HepG2 (cell line): ENCODE measurements at regions not wholly inside any gene's neighbourhood (a gene's known extent, or its start where the extent isn't known, plus 50 kb on each side); places are given as distances from the start of the nearest gene placed in this dataset.

Experiments
- ATAC-seq: fragments of 200-7000 bp; cut with Tn5 transposase; 3 replicates; pipeline ENCODE4 v1.9.1; 2020; ENCODE audit warnings: mild to moderate bottlenecking, moderate library complexity
- BruUV-seq: library from RNA; stranded (reverse); fragments of 400-500 nt; replicated peaks from 2 replicates; lab custom pipeline; 2021; lab: Mats Ljungman, UMichigan
- CTCF ChIA-PET: fragments of 300-600 bp; formaldehyde crosslinking; extraction: SDS; loops from one replicate; lab custom pipeline; 2021; ENCODE audit warnings: low total read pairs, inconsistent platforms, low intra/inter-chr PET ratio; lab: Yijun Ruan, JAX
- POLR2A ChIA-PET: fragments of 350-600 bp; sonication (Branson Sonifier 250); formaldehyde crosslinking; loops from one replicate; lab custom pipeline; 2020; ENCODE audit warnings: antibody characterized with exemption, inconsistent platforms; lab: Yijun Ruan, JAX
- DNase-seq: peaks from one replicate; pipeline ENCODE4 v3.0.0-alpha.2; 2015; ENCODE audit warnings: low spot score
- FAIRE-seq: peaks from 3 replicates; lab custom pipeline; 2011; peaks lifted over from hg19 to GRCh38; lab: Jason Lieb, UNC
- H2AFZ ChIP-seq: one replicate; pipeline ENCODE4 v1.6.1; 2011; ENCODE audit warnings: low read length, inconsistent platforms
- H3K27ac ChIP-seq: fragments of 300-600 bp; 3 replicates; pipeline ENCODE4 v1.8.0; 2011; ENCODE audit warnings: mixed run types, mild to moderate bottlenecking, mixed read lengths, low read length, inconsistent platforms; ENCODE audit not compliant: insufficient read depth; ENCODE audit errors: extremely low read length
- H3K27me3 ChIP-seq, 2 experiments: fragments of 200-600 bp in 1 of 2; 2 replicates in 1 of 2; 3 replicates in 1 of 2; pipeline versions ENCODE4 v1.6.0 to v1.8.0; 2011; ENCODE audit warnings: low read length in 2 of 2, mild to moderate bottlenecking in 2 of 2, moderate library complexity in 2 of 2, inconsistent platforms in 1 of 2; ENCODE audit not compliant: insufficient read depth in 2 of 2, control insufficient read depth in 1 of 2
- H3K36me3 ChIP-seq, 2 experiments: fragments of 200-600 bp in 1 of 2; replicated peaks in 1 of 2; 2 replicates in 1 of 2; 3 replicates in 1 of 2; pipeline versions ENCODE4 v1.5.1 to v1.8.0; 2011; ENCODE audit warnings: low read length in 2 of 2, inconsistent platforms in 1 of 2; ENCODE audit not compliant: insufficient read depth in 2 of 2, control insufficient read depth in 1 of 2
- H3K4me1 ChIP-seq: 2 replicates; pipeline ENCODE4 v1.5.1; 2012; ENCODE audit warnings: low read length, inconsistent platforms; ENCODE audit not compliant: insufficient read depth
- H3K4me2 ChIP-seq: 2 replicates; pipeline ENCODE4 v1.6.0; 2011; ENCODE audit warnings: low read depth, low read length, inconsistent platforms
- H3K4me3 ChIP-seq, 3 experiments: fragments of 200-600 bp in 1 of 3; sonication (generic), shearing (Covaris generic) in 1 of 3; replicated peaks in 1 of 3; 2 replicates each; pipeline ENCODE4 v1.5.1; 2011 to 2016; ENCODE audit warnings: low read length in 3 of 3, inconsistent platforms in 2 of 3, low read depth in 2 of 3, mild to moderate bottlenecking in 2 of 3, control low read depth in 1 of 3, mixed read lengths in 1 of 3; ENCODE audit not compliant: insufficient read depth in 1 of 3
- H3K79me2 ChIP-seq: one replicate; pipeline ENCODE4 v1.6.1; 2011; ENCODE audit warnings: low read length, inconsistent platforms; ENCODE audit not compliant: insufficient read depth
- H3K9ac ChIP-seq: 2 replicates; pipeline ENCODE4 v1.6.0; 2011; ENCODE audit warnings: mild to moderate bottlenecking, low read depth, low read length, inconsistent platforms; ENCODE audit not compliant: insufficient read depth
- H3K9me3 ChIP-seq: 2 replicates; pipeline ENCODE4 v1.5.1; 2012; ENCODE audit warnings: mild to moderate bottlenecking, low read length
- H4K20me1 ChIP-seq: 2 replicates; pipeline ENCODE4 v1.6.0; 2011; ENCODE audit warnings: inconsistent platforms, mild to moderate bottlenecking, low read length, moderate library complexity; ENCODE audit not compliant: insufficient read depth
- CHD4 ChIP-seq: fragments of 200-600 bp; sonication (generic); IDR thresholded peaks from 2 replicates; pipeline ENCODE4 v1.7.0; 2017; ENCODE audit warnings: mild to moderate bottlenecking, low read length, borderline replicate concordance
- DDIT3 ChIP-seq: sonication (generic); formaldehyde crosslinking; IDR thresholded peaks from 2 replicates; pipeline ENCODE4 v1.4.0; 2020; ENCODE audit warnings: mild to moderate bottlenecking, missing genetic modification reagents
- ELF1 ChIP-seq: sonication (generic); formaldehyde crosslinking; IDR thresholded peaks from 2 replicates; pipeline ENCODE4 v1.4.0; 2020; ENCODE audit warnings: missing genetic modification reagents
- GATAD2A ChIP-seq: IDR thresholded peaks from 2 replicates; pipeline ENCODE4 v1.6.1; 2016
- KDM5B ChIP-seq: sonication (generic); formaldehyde crosslinking; IDR thresholded peaks from 2 replicates; pipeline ENCODE4 v1.4.0; 2020; ENCODE audit warnings: missing genetic modification reagents, mild to moderate bottlenecking, borderline replicate concordance
- KLF12 ChIP-seq: sonication (generic); formaldehyde crosslinking; IDR thresholded peaks from 2 replicates; pipeline ENCODE4 v1.4.0; 2020; ENCODE audit warnings: missing genetic modification reagents, borderline replicate concordance
- MED1 ChIP-seq: sonication (generic); formaldehyde crosslinking; IDR thresholded peaks from 2 replicates; pipeline ENCODE4 v1.4.0; 2020; ENCODE audit warnings: missing genetic modification reagents
- MYC ChIP-seq: sonication (generic); formaldehyde crosslinking; IDR thresholded peaks from 2 replicates; pipeline ENCODE4 v1.9.0; 2021; ENCODE audit warnings: missing genetic modification reagents, borderline replicate concordance
- NCOA1 ChIP-seq: sonication (generic); formaldehyde crosslinking; IDR thresholded peaks from 2 replicates; pipeline ENCODE4 v1.9.0; 2021; ENCODE audit warnings: missing genetic modification reagents
- NCOR1 ChIP-seq: fragments of 200-600 bp; sonication (generic); IDR thresholded peaks from 2 replicates; pipeline ENCODE4 v1.7.0; 2017; ENCODE audit warnings: antibody characterized with exemption, low read length, borderline replicate concordance
- NFYC ChIP-seq: IDR thresholded peaks from 2 replicates; pipeline ENCODE4 v1.6.1; 2016; ENCODE audit warnings: missing genetic modification reagents, missing compliant biosample characterization
- TCF7 ChIP-seq: sonication (generic); IDR thresholded peaks from 2 replicates; pipeline ENCODE4 v1.6.1; 2016; ENCODE audit warnings: antibody characterized with exemption, low read depth
- ZMYM4 ChIP-seq: sonication (generic); formaldehyde crosslinking; IDR thresholded peaks from 2 replicates; pipeline ENCODE4 v1.8.1; 2023; ENCODE audit warnings: mild to moderate bottlenecking, missing genetic modification reagents
- ZNF572 ChIP-seq: sonication (generic); formaldehyde crosslinking; IDR thresholded peaks from 2 replicates; pipeline ENCODE4 v1.5.1; 2020; ENCODE audit warnings: mild to moderate bottlenecking, missing genetic modification reagents
- ZNF577 ChIP-seq: sonication (generic); formaldehyde crosslinking; IDR thresholded peaks from 2 replicates; pipeline ENCODE4 v1.4.0; 2020; ENCODE audit warnings: mild to moderate bottlenecking, low read depth, missing genetic modification reagents, borderline replicate concordance
- ZSCAN22 ChIP-seq: sonication (generic); formaldehyde crosslinking; IDR thresholded peaks from 2 replicates; pipeline ENCODE4 v1.4.0; 2020; ENCODE audit warnings: mild to moderate bottlenecking, missing genetic modification reagents
- WGBS: methylation state at CpG from one replicate; pipeline ENCODE4 v1.1.6; 2017; ENCODE audit warnings: low lambda C conversion rate; 5-methylcytosine and 5-hydroxymethylcytosine counted together
- in situ Hi-C: cut with HindIII; loops from 2 replicates; pipeline ENCODE4 v1.10.0; 2017; ENCODE audit warnings: low pct_unique_long_range_greater_than_20kb; ENCODE audit not compliant: extremely low pct_ligation_motif_present
- intact Hi-C: fragments of 100-400 bp; cut with micrococcal nuclease; formaldehyde crosslinking; loops from one replicate; pipeline ENCODE4 v1.10.0; 2022; ENCODE audit not compliant: unreplicated experiment
- TF ChIP-seq, protein P1 (sequence below): sonication (generic); formaldehyde crosslinking; conservative IDR thresholded peaks from 2 replicates; pipeline ENCODE4 v1.4.0; 2020; ENCODE audit warnings: missing genetic modification reagents
- TF ChIP-seq, protein P2 (sequence below): IDR thresholded peaks from 2 replicates; pipeline ENCODE4 v1.6.1; 2016
- TF ChIP-seq, protein P3 (sequence below): sonication (generic); formaldehyde crosslinking; IDR thresholded peaks from 2 replicates; pipeline ENCODE4 v1.5.0; 2020; ENCODE audit warnings: missing genetic modification reagents

- TF ChIP-seq NCOR1, result no peak
- no peak for TF ChIP-seq TCF7
- TF ChIP-seq KLF12 (CRISPR knock-in tag), result no peak
These were observed 770.5 kb downstream of the USP25 start (continued) for GRCh38 chr21:16500271-16500670.

DNA sequence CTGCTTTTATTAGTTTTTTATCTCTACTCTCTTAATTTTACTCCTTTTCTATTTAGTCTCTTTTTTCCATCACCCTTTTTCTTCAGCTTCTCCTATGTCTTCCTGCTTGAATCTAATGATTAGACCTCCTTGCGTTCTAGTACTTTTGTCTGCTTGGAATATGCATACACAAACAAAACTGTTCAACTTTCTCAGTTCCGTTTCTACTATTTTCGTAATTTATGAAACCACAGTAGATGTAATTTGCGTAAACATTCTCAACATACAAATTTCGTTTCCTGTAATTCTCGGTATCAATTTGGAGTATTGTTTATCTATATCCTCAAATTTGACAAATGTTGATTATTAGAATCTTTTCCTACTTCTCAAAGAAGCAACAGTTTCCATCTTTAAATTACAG, 772.5 kb downstream of the USP25 start:
- H3K27ac ChIP-seq, result no peak overlapping the region
- H2AFZ ChIP-seq, result no peak overlapping the region
- BruUV-seq, result no TSS peak
- no peaks in the 10 kb centered on the region for H3K36me3 ChIP-seq
- DNase-seq (no peak), FAIRE-seq (no peak), ATAC-seq (no peak)
- H3K4me3 ChIP-seq, result no peak overlapping the region
- no peaks in the 10 kb centered on the region for H3K4me1 ChIP-seq
- H3K9me3 ChIP-seq, result no peaks in the 10 kb centered on the region
- no peak overlapping the region for H3K9ac ChIP-seq
- ChIA-PET CTCF (no interaction called here), POLR2A (no interaction called here)
- 25% methylated on average over 6 of the region's 6 CpGs for WGBS
- H3K27me3 ChIP-seq, result no peaks in the 10 kb centered on the region
- in situ Hi-C loops (no loop called here), intact Hi-C loops (no loop called here)
- H4K20me1 ChIP-seq, result no peaks in the 10 kb centered on the region
- no peak overlapping the region for H3K4me2 ChIP-seq
- TF ChIP-seq GATAD2A (CRISPR knock-in tag) (no peak), CHD4 (no peak), ZMYM4 (CRISPR knock-in tag) (no peak), ZSCAN22 (CRISPR knock-in tag) (no peak), NFYC (CRISPR knock-in tag) (no peak), ELF1 (CRISPR knock-in tag) (no peak), KDM5B (CRISPR knock-in tag) (no peak), ZNF572 (no peak), DDIT3 (no peak), MYC (CRISPR knock-in tag) (no peak), NCOA1 (CRISPR knock-in tag) (no peak), ZNF577 (CRISPR knock-in tag) (no peak), MED1 (CRISPR knock-in tag) (no peak)
- TF ChIP-seq, protein P1, sequence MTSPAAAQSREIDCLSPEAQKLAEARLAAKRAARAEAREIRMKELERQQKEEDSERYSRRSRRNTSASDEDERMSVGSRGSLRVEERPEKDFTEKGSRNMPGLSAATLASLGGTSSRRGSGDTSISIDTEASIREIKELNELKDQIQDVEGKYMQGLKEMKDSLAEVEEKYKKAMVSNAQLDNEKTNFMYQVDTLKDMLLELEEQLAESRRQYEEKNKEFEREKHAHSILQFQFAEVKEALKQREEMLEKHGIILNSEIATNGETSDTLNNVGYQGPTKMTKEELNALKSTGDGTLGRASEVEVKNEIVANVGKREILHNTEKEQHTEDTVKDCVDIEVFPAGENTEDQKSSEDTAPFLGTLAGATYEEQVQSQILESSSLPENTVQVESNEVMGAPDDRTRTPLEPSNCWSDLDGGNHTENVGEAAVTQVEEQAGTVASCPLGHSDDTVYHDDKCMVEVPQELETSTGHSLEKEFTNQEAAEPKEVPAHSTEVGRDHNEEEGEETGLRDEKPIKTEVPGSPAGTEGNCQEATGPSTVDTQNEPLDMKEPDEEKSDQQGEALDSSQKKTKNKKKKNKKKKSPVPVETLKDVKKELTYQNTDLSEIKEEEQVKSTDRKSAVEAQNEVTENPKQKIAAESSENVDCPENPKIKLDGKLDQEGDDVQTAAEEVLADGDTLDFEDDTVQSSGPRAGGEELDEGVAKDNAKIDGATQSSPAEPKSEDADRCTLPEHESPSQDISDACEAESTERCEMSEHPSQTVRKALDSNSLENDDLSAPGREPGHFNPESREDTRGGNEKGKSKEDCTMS, result no peak
- TF ChIP-seq, protein P2, sequence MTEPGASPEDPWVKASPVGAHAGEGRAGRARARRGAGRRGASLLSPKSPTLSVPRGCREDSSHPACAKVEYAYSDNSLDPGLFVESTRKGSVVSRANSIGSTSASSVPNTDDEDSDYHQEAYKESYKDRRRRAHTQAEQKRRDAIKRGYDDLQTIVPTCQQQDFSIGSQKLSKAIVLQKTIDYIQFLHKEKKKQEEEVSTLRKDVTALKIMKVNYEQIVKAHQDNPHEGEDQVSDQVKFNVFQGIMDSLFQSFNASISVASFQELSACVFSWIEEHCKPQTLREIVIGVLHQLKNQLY, result no peak
- TF ChIP-seq, protein P3, sequence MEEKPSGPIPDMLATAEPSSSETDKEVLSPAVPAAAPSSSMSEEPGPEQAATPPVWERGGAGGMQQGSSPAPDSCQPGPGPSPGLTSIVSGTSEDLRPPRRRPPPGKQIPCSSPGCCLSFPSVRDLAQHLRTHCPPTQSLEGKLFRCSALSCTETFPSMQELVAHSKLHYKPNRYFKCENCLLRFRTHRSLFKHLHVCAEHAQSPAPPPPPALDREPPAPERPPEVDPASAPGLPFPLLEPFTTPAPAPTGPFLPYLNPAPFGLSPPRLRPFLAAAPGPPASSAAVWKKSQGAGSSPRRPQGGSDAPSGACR (CRISPR knock-in tag), result no peak
- no peaks in the 10 kb centered on the region for H3K79me2 ChIP-seq
